ENCODE measurements at regions not wholly inside any gene's neighbourhood (a gene's known extent, or its start where the extent isn't known, plus 50 kb on each side); places are given as distances from the start of the nearest gene placed in this dataset.
A peak's percentile ranks its signal among the peaks of the same experiment; 100 is the strongest.
"Not testable (repeated sequence)": the region's sequence is repeated elsewhere in the genome, so short reads cannot be mapped to it uniquely, and the experiment has no call there.

GRCh38 chr5:124030043-124030491 lies 518.1 kb downstream of the CSNK1G3 start:
- Histone ChIP-seq H3K4me2 (ENCODE audit: low read length) (no peak overlapping the region), H3K36me3 (ENCODE audit: insufficient read depth, low read length) (no peaks in the 10 kb centered on the region), H3K4me1 (ENCODE audit: control insufficient read depth, insufficient read depth, low read length) (no peaks in the 10 kb centered on the region), H3K4me3 (ENCODE audit: low read length) (no peak overlapping the region), H3K9ac (ENCODE audit: low read depth, low read length) (no peak overlapping the region), H3K27me3 (ENCODE audit: control insufficient read depth, insufficient read depth, low read length) (no peaks in the 10 kb centered on the region), H3K9me3 (replicated peaks; ENCODE audit: low read length) (no peaks in the 10 kb centered on the region)

GRCh38 chr5:124027441-124027840 lies 515.5 kb downstream of the CSNK1G3 start:
- H3K4me1 ChIP-seq (ENCODE audit: control insufficient read depth, insufficient read depth, low read length): no peaks in the 10 kb centered on the region
- H3K36me3 ChIP-seq (ENCODE audit: insufficient read depth, low read length): no peaks in the 10 kb centered on the region
- no peak overlapping the region for H3K4me3 ChIP-seq (ENCODE audit: low read length)
- H3K27me3 ChIP-seq (ENCODE audit: control insufficient read depth, insufficient read depth, low read length): no peaks in the 10 kb centered on the region
- H3K9ac ChIP-seq (ENCODE audit: low read depth, low read length): no peak overlapping the region
- no peaks in the 10 kb centered on the region for H3K9me3 ChIP-seq (replicated peaks; ENCODE audit: low read length)
- H3K4me2 ChIP-seq (ENCODE audit: low read length): no peak overlapping the region

GRCh38 chr5:124025306-124025845 lies 513.4 kb downstream of the CSNK1G3 start:
- Histone ChIP-seq H3K4me1 (ENCODE audit: control insufficient read depth, insufficient read depth, low read length) (peaks cover 4% of the 10 kb centered on the region), H3K9me3 (replicated peaks; ENCODE audit: low read length) (no peaks in the 10 kb centered on the region), H3K27me3 (ENCODE audit: control insufficient read depth, insufficient read depth, low read length) (no peaks in the 10 kb centered on the region), H3K4me3 (ENCODE audit: low read length) (no peak overlapping the region), H3K9ac (ENCODE audit: low read depth, low read length) (no peak overlapping the region), H3K4me2 (ENCODE audit: low read length) (no peak overlapping the region), H3K36me3 (ENCODE audit: insufficient read depth, low read length) (no peaks in the 10 kb centered on the region)

GRCh38 chr5:124022966-124023365 lies 511.0 kb downstream of the CSNK1G3 start:
- H3K4me1 ChIP-seq (ENCODE audit: control insufficient read depth, insufficient read depth, low read length): peaks cover 4% of the 10 kb centered on the region
- no peaks in the 10 kb centered on the region for H3K36me3 ChIP-seq (ENCODE audit: insufficient read depth, low read length)
- no peaks in the 10 kb centered on the region for H3K27me3 ChIP-seq (ENCODE audit: control insufficient read depth, insufficient read depth, low read length)
- H3K9me3 ChIP-seq (replicated peaks; ENCODE audit: low read length): no peaks in the 10 kb centered on the region
- H3K4me2 ChIP-seq (ENCODE audit: low read length): no peak overlapping the region
- H3K9ac ChIP-seq (ENCODE audit: low read depth, low read length): no peak overlapping the region
- H3K4me3 ChIP-seq (ENCODE audit: low read length): no peak overlapping the region

GRCh38 chr5:124021776-124022175 lies 509.8 kb downstream of the CSNK1G3 start:
- Histone ChIP-seq H3K4me1 (ENCODE audit: control insufficient read depth, insufficient read depth, low read length) (peaks cover 4% of the 10 kb centered on the region), H3K9me3 (replicated peaks; ENCODE audit: low read length) (no peaks in the 10 kb centered on the region), H3K4me3 (ENCODE audit: low read length) (no peak overlapping the region), H3K9ac (ENCODE audit: low read depth, low read length) (no peak overlapping the region), H3K27me3 (ENCODE audit: control insufficient read depth, insufficient read depth, low read length) (no peaks in the 10 kb centered on the region), H3K36me3 (ENCODE audit: insufficient read depth, low read length) (no peaks in the 10 kb centered on the region), H3K4me2 (ENCODE audit: low read length) (no peak overlapping the region)

- peaks cover 4% of the 10 kb centered on the region for H3K4me1 ChIP-seq (ENCODE audit: control insufficient read depth, insufficient read depth, low read length)
- H3K9ac ChIP-seq (ENCODE audit: low read depth, low read length): no peak overlapping the region
- H3K9me3 ChIP-seq (replicated peaks; ENCODE audit: low read length): no peaks in the 10 kb centered on the region
- H3K4me2 ChIP-seq (ENCODE audit: low read length): no peak overlapping the region
- H3K4me3 ChIP-seq (ENCODE audit: low read length): no peak overlapping the region
- no peaks in the 10 kb centered on the region for H3K27me3 ChIP-seq (ENCODE audit: control insufficient read depth, insufficient read depth, low read length)
- no peaks in the 10 kb centered on the region for H3K36me3 ChIP-seq (ENCODE audit: insufficient read depth, low read length)
Measured at GRCh38 chr5:124021066-124021641, 509.2 kb downstream of the CSNK1G3 start.

GRCh38 chr5:124017321-124017720 lies 505.3 kb downstream of the CSNK1G3 start:
- not testable (repeated sequence) for H3K36me3 ChIP-seq (ENCODE audit: insufficient read depth, low read length); H3K9me3 ChIP-seq (replicated peaks; ENCODE audit: low read length); H3K4me1 ChIP-seq (ENCODE audit: control insufficient read depth, insufficient read depth, low read length); H3K4me2 ChIP-seq (ENCODE audit: low read length); H3K9ac ChIP-seq (ENCODE audit: low read depth, low read length); H3K4me3 ChIP-seq (ENCODE audit: low read length); H3K27me3 ChIP-seq (ENCODE audit: control insufficient read depth, insufficient read depth, low read length)

- Histone ChIP-seq H3K4me1 (ENCODE audit: control insufficient read depth, insufficient read depth, low read length) (no peaks in the 10 kb centered on the region), H3K9ac (ENCODE audit: low read depth, low read length) (no peak overlapping the region), H3K4me3 (ENCODE audit: low read length) (no peak overlapping the region), H3K36me3 (ENCODE audit: insufficient read depth, low read length) (no peaks in the 10 kb centered on the region), H3K9me3 (replicated peaks; ENCODE audit: low read length) (no peaks in the 10 kb centered on the region), H3K27me3 (ENCODE audit: control insufficient read depth, insufficient read depth, low read length) (no peaks in the 10 kb centered on the region), H3K4me2 (ENCODE audit: low read length) (no peak overlapping the region)
Measured at GRCh38 chr5:124007675-124008398, 495.9 kb downstream of the CSNK1G3 start.

- no peak overlapping the region for H3K4me2 ChIP-seq (ENCODE audit: low read length)
- H3K9ac ChIP-seq (ENCODE audit: low read depth, low read length): no peak overlapping the region
- H3K4me3 ChIP-seq (ENCODE audit: low read length): no peak overlapping the region
- H3K9me3 ChIP-seq (replicated peaks; ENCODE audit: low read length): no peaks in the 10 kb centered on the region
- H3K36me3 ChIP-seq (ENCODE audit: insufficient read depth, low read length): no peaks in the 10 kb centered on the region
- no peaks in the 10 kb centered on the region for H3K27me3 ChIP-seq (ENCODE audit: control insufficient read depth, insufficient read depth, low read length)
- peaks cover 11% of the 10 kb centered on the region for H3K4me1 ChIP-seq (ENCODE audit: control insufficient read depth, insufficient read depth, low read length)
Measured at GRCh38 chr5:124001036-124001615, 489.1 kb downstream of the CSNK1G3 start.

- H3K4me1 ChIP-seq (ENCODE audit: control insufficient read depth, insufficient read depth, low read length): peaks cover 11% of the 10 kb centered on the region
- H3K9ac ChIP-seq (ENCODE audit: low read depth, low read length): no peak overlapping the region
- no peak overlapping the region for H3K4me3 ChIP-seq (ENCODE audit: low read length)
- no peaks in the 10 kb centered on the region for H3K27me3 ChIP-seq (ENCODE audit: control insufficient read depth, insufficient read depth, low read length)
- H3K36me3 ChIP-seq (ENCODE audit: insufficient read depth, low read length): no peaks in the 10 kb centered on the region
- no peaks in the 10 kb centered on the region for H3K9me3 ChIP-seq (replicated peaks; ENCODE audit: low read length)
- no peak overlapping the region for H3K4me2 ChIP-seq (ENCODE audit: low read length)
Measured at GRCh38 chr5:124000538-124000937, 488.6 kb downstream of the CSNK1G3 start.

GRCh38 chr5:123997462-123998215 lies 485.7 kb downstream of the CSNK1G3 start:
- no peaks in the 10 kb centered on the region for H3K27me3 ChIP-seq (ENCODE audit: control insufficient read depth, insufficient read depth, low read length)
- H3K4me3 ChIP-seq (ENCODE audit: low read length): no peak overlapping the region
- peaks cover 11% of the 10 kb centered on the region for H3K4me1 ChIP-seq (ENCODE audit: control insufficient read depth, insufficient read depth, low read length)
- no peaks in the 10 kb centered on the region for H3K9me3 ChIP-seq (replicated peaks; ENCODE audit: low read length)
- peak overlapping the region; percentile 67 for H3K4me2 ChIP-seq (ENCODE audit: low read length)
- no peak overlapping the region for H3K9ac ChIP-seq (ENCODE audit: low read depth, low read length)
- H3K36me3 ChIP-seq (ENCODE audit: insufficient read depth, low read length): no peaks in the 10 kb centered on the region

Measured in skeletal muscle satellite cell (primary cell).